CD4-positive, alpha-beta T cell (primary cell): ENCODE measurements at regions not wholly inside any gene's neighbourhood (a gene's known extent, or its start where the extent isn't known, plus 50 kb on each side); places are given as distances from the start of the nearest gene placed in this dataset.

ENCODE experiments used
- ATAC-seq: fragments of 200-7000 bp; cut with Tn5 transposase; one replicate; pipeline ENCODE4 v1.10.0; 2022; ENCODE audit warnings: mild to moderate bottlenecking; ENCODE audit not compliant: poor library complexity
- CTCF ChIA-PET: fragments of 350-600 bp; sonication (Branson Sonifier 250); formaldehyde crosslinking; loops from one replicate; lab custom pipeline; 2021; ENCODE audit warnings: antibody characterized with exemption, inconsistent platforms; lab: Charles Lee
- POLR2A ChIA-PET: fragments of 350-600 bp; sonication (Branson Sonifier 250); formaldehyde crosslinking; loops from one replicate; lab custom pipeline; 2021; ENCODE audit warnings: antibody characterized with exemption, inconsistent platforms; lab: Charles Lee
- DNase-seq, 14 experiments: peaks; one replicate each; pipeline ENCODE4 v3.0.0-alpha.2; 2013 to 2020; ENCODE audit warnings: mixed read lengths in 2 of 14
- H3K27ac ChIP-seq, 2 donors: one replicate each; pipeline versions ENCODE4 v1.5.1 to v1.7.0; 2013; ENCODE audit warnings: low read length in 2 of 2, low read depth in 1 of 2, mild to moderate bottlenecking in 1 of 2
- H3K27me3 ChIP-seq, 2 experiments: 1 replicate in 1 of 2; 2 replicates in 1 of 2; pipeline versions ENCODE4 v1.6.1 to v1.7.0; 2013; ENCODE audit warnings: low read length in 2 of 2, control low read depth in 1 of 2, mild to moderate bottlenecking in 1 of 2, moderate library complexity in 1 of 2; ENCODE audit not compliant: insufficient read depth in 2 of 2, control insufficient read depth in 1 of 2
- H3K36me3 ChIP-seq: one replicate; pipeline ENCODE4 v1.6.1; 2013; ENCODE audit warnings: low read length, control low read depth; ENCODE audit not compliant: insufficient read depth
- H3K4me1 ChIP-seq: one replicate; pipeline ENCODE4 v1.6.1; 2013; ENCODE audit warnings: low read length, control low read depth; ENCODE audit not compliant: insufficient read depth
- H3K4me3 ChIP-seq: one replicate; pipeline ENCODE4 v1.5.1; 2013; ENCODE audit warnings: mild to moderate bottlenecking, low read length, moderate library complexity
- H3K9me3 ChIP-seq, 2 experiments: 1 replicate in 1 of 2; 2 replicates in 1 of 2; pipeline versions ENCODE4 v1.6.1 to v1.7.0; 2013; ENCODE audit warnings: low read length in 2 of 2, mild to moderate bottlenecking in 2 of 2, control low read depth in 1 of 2, moderate library complexity in 1 of 2; ENCODE audit not compliant: control insufficient read depth in 1 of 2, insufficient read depth in 1 of 2
- H3K27ac Mint-ChIP-seq: one replicate; pipeline ENCODE4 v1.8.0; 2020; ENCODE audit warnings: mixed read lengths
- H3K27me3 Mint-ChIP-seq: one replicate; pipeline ENCODE4 v1.8.0; 2021; ENCODE audit warnings: mixed read lengths
- H3K36me3 Mint-ChIP-seq: one replicate; pipeline ENCODE4 v1.8.0; 2021; ENCODE audit warnings: low read depth, mixed read lengths
- H3K4me1 Mint-ChIP-seq: one replicate; pipeline ENCODE4 v1.8.0; 2021; ENCODE audit warnings: low read depth, mixed read lengths
- H3K4me3 Mint-ChIP-seq: one replicate; pipeline ENCODE4 v1.8.0; 2020; ENCODE audit warnings: mild to moderate bottlenecking, mixed read lengths
- H3K9me3 Mint-ChIP-seq: one replicate; pipeline ENCODE4 v1.8.0; 2020; ENCODE audit warnings: mixed read lengths
- CTCF ChIP-seq: fragments of 200-600 bp; IDR thresholded peaks from one replicate; pipeline ENCODE4 v1.8.0; 2022; ENCODE audit warnings: antibody characterized with exemption, mild to moderate bottlenecking
- intact Hi-C, 2 experiments: fragments of 100-400 bp; cut with DNase I in 1 of 2; cut with micrococcal nuclease in 1 of 2; formaldehyde crosslinking; loops; one replicate each; pipeline versions ENCODE4 v1.15.1 to v1.9.0; 2023 to 2025; cut with DNase I, micrococcal nuclease

- no peak overlapping the region for H3K4me3 ChIP-seq
- ChIA-PET CTCF (no interaction called here), POLR2A (no interaction called here)
- Mint-ChIP-seq H3K27ac (no peak overlapping the region), H3K9me3 (no peaks in the 10 kb centered on the region), H3K4me3 (no peak overlapping the region), H3K4me1 (no peaks in the 10 kb centered on the region), H3K36me3 (no peaks in the 10 kb centered on the region), H3K27me3 (peaks cover 57% of the 10 kb centered on the region)
- no peak for TF ChIP-seq CTCF
- intact Hi-C loops, result no loop called here
- ATAC-seq, result no peak
- no peaks in the 10 kb centered on the region for H3K9me3 ChIP-seq
- DNase-seq, result no peak
- no peaks in the 10 kb centered on the region for H3K4me1 ChIP-seq
- H3K36me3 ChIP-seq, result no peaks in the 10 kb centered on the region
- peaks cover 8 to 9% of the 10 kb centered on the region in 2 experiments for H3K27me3 ChIP-seq
- no peak overlapping the region for H3K27ac ChIP-seq
Measured at GRCh38 chr11:127962416-127962815, 624.9 kb downstream of the ETS1 start.

DNA sequence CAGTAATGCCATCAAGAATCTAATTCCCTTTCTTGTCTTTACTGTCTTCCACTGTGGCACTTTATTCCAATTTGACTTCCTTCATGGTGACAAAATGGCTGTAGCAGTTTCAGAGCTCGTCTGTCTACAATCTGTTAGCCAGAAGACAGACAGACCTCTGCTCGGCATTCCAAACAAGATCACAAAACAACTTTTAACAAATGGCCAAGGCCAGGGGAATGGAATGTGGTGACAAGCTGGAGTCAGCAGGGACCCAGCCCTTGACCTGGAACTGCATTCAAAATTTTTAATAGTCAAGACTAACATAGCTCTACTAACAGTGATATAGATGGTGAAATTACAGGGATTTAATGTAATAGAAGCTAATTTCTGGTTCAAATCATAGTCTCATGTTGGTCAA lies 637.2 kb downstream of the ETS1 start:
- H3K27ac ChIP-seq, result no peak overlapping the region
- ATAC-seq (no peak), DNase-seq (no peak)
- Mint-ChIP-seq H3K36me3 (no peaks in the 10 kb centered on the region), H3K27me3 (peaks cover 34% of the 10 kb centered on the region), H3K4me1 (no peaks in the 10 kb centered on the region), H3K27ac (no peak overlapping the region), H3K9me3 (peaks cover 3% of the 10 kb centered on the region), H3K4me3 (no peak overlapping the region)
- TF ChIP-seq CTCF, result no peak
- no peaks in the 10 kb centered on the region for H3K9me3 ChIP-seq
- intact Hi-C loops, result no loop called here
- POLR2A ChIA-PET, result no interaction called here
- H3K36me3 ChIP-seq, result no peaks in the 10 kb centered on the region
- CTCF ChIA-PET, result no interaction called here
- H3K4me1 ChIP-seq, result no peaks in the 10 kb centered on the region
- H3K4me3 ChIP-seq, result no peak overlapping the region
- peaks cover 0 to 4% of the 10 kb centered on the region in 2 experiments for H3K27me3 ChIP-seq

DNA sequence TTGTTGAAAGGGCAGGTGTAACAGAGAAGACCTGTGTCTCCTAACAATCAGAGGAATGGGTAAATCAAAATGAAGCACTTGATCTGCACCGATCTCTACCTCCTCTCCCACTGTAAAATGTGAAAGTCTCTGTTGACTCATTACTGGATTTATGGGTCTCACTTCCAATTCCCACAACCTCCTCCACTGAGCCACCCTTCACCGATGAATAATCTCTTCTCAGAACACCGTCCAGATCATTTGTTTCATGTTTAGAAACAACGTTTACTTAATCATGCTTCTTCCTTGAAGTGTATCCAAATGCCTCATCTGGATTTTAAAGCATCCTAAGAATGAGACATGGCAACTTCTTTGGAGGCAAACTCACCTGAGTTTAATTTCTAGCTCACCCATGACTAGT lies 643.6 kb downstream of the ETS1 start:
- Histone ChIP-seq H3K27me3 (peaks cover 0 to 4% of the 10 kb centered on the region in 2 experiments), H3K4me1 (no peaks in the 10 kb centered on the region), H3K36me3 (no peaks in the 10 kb centered on the region), H3K4me3 (no peak overlapping the region), H3K27ac (no peak overlapping the region), H3K9me3 (no peaks in the 10 kb centered on the region)
- Mint-ChIP-seq H3K4me3 (no peak overlapping the region), H3K36me3 (no peaks in the 10 kb centered on the region), H3K9me3 (no peaks in the 10 kb centered on the region), H3K4me1 (no peaks in the 10 kb centered on the region), H3K27ac (no peak overlapping the region), H3K27me3 (peaks cover 14% of the 10 kb centered on the region)
- no peak for TF ChIP-seq CTCF
- ATAC-seq, result no peak
- intact Hi-C loops, result no loop called here
- ChIA-PET POLR2A (no interaction called here), CTCF (no interaction called here)
- DNase-seq, result no peak
